ENCODE measurements at regions not wholly inside any gene's neighbourhood (a gene's known extent, or its start where the extent isn't known, plus 50 kb on each side); places are given as distances from the start of the nearest gene placed in this dataset.

DNA sequence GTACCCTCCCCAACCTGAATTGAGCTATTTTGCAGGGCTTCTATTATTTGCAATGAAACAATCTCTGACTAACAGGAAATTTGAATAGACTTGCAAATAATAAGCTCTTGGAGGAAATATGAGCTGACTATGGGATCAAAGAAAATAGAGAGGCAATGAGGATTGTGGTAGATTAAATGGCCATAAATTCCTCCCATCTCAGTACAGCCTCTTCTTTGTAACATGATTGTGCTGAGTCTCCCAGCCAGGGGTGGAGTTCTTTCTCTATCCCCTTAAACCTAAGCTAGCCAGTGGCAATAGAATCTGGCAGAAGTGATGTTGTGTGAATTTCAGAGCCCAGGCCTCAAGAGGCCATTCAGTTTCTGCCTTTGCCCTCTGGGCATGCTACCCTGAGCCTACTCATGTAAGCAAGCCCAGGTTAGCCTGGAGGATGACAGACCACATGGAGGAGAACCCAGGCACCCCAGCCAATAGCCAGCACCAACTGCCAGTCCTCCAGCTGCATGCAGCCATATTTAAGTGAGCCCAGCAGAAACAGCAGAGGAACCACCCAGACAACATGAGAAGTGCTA, 86.8 kb upstream of the TP53I11 start:
- DNase-seq: no peak

- no peak for DNase-seq
These were observed 88.2 kb upstream of the TP53I11 start for GRCh38 chr11:45038923-45039322.

DNA sequence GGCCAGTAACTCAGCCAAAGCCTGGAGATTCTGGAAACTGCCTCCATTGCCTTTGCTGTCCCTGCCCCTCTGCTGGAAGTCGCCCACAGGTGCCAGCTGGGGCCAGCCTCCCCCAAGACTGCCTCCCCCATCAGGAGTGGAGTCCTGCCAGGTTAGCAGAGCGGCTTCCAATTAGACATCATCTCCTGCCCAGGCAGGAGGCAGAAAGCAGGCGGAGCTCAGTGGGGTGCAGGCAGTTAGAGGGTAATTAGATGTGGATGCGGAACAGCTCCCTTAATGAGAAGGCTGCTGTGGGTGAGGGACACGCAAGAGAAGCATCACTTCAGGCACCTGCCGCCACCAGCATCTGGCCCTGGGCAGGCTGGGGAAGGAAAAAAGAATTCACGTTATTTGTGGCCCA, 90.9 kb upstream of the TP53I11 start:
- DNase-seq: no peak

GRCh38 chr11:45042560-45042959, 91.9 kb upstream of the TP53I11 start:
- DNase-seq: no peak

DNA sequence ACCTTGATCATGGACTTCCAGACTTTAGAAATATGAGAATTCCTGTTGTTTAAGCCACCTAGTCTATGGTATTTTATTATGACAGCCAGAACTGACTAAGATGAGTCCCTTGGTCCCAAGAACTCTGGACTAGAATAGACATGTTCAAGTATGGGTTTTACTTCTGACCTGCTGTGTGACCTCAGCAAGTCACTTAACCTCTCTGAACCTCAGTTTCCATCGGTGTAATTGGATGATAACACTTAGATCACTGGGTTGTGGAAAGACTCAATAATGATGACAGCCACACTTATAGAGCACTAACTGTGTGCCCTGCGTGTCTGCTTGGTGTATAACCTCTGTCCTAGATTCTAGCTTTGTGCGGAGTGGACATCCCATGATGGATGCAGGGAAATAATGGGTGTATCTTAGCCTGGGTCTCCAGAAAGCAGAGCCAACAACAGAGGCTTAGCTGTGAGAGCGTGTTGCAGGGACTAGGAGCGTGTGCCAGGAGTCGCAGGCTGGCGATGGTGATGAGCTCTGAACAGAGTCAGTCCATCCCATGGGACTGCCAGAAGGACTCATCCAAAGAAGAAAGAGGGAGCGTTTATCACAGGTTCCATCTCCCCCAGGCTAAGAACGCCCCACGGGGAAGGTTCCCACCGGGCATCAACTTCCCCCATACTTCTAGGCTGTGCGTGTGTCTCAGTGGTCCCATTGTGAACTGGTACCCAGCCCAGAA, 93.2 kb upstream of the TP53I11 start:
- DNase-seq: no peak

DNA sequence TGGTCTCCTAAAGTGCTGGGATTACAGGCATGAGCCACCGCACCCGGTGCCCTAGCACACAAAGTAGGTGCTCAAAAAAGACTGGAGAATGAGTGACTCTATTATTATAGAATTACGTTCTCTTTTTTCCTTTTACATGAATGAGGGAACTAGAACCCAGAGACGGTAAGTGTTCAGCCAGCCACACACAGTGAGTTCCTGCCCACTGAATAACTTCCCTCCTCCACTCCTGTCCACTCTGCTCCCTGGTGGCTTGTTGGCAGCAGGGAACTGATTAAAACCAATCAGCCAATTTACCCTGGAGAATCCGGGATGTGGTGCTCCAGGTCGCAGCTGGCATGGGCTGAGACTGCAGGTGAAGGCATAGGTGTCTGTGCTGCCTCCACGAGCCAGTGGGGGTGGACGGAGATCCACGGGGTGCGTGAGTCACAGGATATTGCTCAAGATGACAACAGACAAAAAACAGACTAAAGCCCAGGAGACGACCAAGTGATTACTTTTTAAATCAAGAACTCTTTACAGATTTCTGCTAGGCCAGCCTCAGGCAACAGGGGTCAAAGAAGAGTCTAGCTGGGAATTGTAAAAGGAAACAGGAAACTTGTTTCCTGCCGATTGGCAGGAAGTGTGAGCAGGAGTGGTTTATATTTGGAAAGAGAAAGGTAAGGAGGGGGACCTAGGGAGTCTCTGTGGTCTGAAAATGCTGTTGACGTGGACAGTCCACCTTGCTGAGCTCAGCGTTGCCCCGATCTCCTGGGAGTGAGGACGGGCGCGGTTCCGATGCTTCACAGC, 95.2 kb upstream of the TP53I11 start:
- peak in 1 of 2 donors; percentile 7 for DNase-seq

- no peak for DNase-seq
These were observed 97.7 kb upstream of the TP53I11 start for GRCh38 chr11:45048313-45048841.

DNA sequence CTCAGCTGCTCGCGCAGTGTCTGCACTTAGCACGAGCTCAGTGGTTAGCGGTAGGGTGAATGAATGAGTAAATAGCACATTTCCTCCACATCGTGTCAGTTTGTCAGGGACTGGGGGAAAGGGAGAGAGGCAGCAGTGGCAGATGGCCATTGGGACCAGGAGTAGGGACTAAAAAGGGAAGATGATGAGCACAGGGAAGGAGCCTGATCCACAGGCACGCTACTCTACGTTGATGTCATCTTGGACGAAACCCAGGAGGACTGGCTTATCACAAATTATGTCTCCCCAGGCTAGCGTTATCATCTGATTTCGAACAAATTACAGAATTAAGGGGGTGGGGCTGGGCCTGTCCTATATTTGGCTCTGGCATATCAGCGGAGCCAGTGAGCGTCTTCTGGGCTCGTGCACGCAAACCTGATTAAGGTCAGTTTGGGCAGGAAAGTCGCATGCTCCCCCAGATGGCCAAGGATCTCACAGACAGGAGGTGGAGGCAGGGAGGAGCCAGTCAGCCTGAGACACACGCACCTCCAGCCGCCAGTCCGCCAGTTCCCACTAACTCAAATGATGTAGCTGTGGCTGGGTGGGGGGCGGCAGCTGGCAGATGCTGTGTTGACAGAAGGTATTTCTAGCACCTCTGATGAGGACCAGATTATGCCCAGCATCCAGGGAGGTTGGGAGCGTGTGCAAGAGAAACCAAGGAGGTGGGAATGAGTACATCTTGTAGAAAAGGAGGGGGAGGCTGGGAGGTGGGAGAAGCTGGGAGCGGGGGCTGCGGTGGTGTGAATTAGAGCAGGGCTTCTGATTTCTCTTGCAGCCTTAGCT, 97.4 kb upstream of the PRDM11 start:
- no peak for DNase-seq

GRCh38 chr11:45050111-45050510, 96.3 kb upstream of the PRDM11 start:
- DNase-seq: no peak

DNA sequence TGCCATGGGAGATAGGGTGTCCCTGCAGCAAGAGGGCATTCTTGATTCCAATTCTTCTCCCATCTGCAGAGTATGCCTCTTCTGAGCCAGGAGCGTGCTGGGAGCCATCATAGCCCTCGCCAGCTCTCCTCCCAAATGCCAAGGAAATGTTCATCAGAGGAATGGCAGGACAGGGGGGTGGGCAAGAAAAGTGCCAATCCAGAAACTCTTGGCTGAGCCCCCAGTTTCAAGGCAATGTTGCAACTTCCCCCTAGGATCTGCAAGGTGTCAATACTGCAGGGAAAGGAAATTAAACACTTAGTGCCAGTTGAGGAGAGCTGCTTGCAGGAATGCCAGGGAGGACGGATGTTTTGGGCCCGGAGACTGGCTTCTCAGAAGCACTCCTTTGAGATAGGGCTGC, 94.8 kb upstream of the PRDM11 start:
- no peak for DNase-seq

GRCh38 chr11:45052361-45052760, 94.1 kb upstream of the PRDM11 start:
- DNase-seq: no peak

GRCh38 chr11:45053736-45054446, 92.5 kb upstream of the PRDM11 start:
- no peak for DNase-seq

DNA sequence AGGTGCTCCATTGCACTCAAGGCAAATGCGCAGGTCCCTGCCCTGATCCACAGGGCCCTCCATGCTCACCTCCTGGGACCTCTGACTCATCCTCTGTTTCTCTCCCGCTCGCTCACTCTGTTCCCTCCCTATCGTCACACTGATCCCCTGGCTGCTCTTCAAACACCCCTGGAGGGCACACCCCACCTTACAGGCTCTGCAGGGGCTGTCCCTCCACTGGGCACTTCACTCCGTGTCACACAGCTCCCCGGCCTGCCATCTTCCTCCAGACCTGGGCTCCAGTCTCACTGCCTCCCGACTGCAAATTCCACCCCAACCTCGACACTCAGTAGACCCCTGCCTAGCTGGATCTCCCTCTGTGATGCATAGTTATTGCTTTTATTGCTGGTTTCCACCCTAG, 91.5 kb upstream of the PRDM11 start:
- DNase-seq: no peak

DNA sequence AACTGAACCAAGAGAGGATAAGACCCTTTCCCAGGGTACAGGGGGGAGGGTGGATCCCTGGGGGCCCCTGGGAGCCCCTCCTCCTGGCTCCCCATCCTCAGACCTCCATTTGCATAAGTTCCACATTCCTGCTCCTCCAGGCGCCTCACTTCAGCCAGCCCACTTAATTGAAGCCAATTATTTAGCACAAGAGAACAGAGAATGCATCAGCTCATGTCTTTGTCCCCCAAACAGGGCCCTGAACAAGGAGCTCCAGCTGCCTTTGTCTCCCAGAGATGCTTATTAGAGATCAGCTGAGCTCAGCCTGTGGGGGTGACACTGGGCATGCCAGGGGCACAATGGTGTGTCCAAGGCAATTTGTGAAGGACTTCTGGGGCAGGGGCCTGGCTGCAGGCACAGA, 89.9 kb upstream of the PRDM11 start:
- DNase-seq: no peak

GRCh38 chr11:45057938-45058646, 88.3 kb upstream of the PRDM11 start:
- DNase-seq: no peak

DNA sequence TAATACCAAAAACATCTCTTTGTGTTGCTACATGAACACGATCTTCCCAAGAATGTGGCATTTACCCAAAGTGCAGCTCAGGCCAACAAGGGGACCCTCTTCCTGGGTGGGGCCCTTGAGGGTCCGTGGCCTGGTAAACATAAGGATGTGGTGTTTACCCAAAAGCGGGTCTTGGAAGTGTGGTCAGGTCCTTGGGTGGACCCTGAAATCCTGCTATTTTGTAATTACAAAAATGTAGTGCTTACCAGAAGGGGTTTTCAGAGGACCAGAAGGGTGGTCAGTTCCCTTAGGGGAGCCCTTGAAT, 87.8 kb upstream of the PRDM11 start:
- DNase-seq: no peak

GRCh38 chr11:45060707-45061106, 85.7 kb upstream of the PRDM11 start:
- DNase-seq: no peak

GRCh38 chr11:45061641-45062040, 84.8 kb upstream of the PRDM11 start:
- no peak for DNase-seq

DNA sequence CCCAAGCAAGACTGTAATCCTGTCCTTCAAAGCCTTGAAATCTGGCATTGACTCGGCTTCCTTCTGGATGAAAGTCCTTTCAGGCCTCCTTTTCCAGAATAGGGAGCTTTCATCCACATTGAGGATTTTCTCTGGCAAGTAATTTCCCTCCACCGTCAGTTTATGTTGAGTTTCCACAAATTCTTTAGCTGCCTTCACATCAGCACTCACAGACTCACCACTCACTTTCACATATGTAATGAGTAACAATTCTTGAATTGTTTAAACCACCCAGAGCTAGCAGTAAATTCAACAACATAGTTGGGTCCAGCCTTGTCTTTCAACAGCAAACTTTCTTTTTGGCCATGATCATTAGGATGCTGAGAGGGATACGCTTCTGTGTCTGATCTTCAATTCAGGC, 84.3 kb upstream of the PRDM11 start:
- DNase-seq: no peak

- no peak for DNase-seq
These were observed 83.3 kb upstream of the PRDM11 start for GRCh38 chr11:45062974-45063635.

DNA sequence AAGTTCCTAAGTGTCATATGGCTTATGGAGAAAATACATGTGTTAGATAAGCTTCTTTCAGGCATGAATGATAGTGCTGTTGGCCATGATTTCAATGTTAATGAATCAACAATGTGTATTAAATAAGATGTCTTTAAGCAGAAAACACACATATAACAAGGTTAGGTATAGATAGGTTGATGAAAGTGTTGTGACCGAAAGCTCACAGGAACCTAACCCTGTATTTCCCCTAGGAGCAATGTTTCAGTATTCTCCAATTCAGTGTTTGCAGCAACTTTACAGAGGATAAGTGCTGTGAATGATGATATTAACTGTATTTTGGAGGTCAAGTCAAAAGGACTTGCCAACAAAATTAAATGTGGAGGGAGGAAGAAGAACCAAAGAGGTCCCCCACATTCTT, 82.8 kb upstream of the PRDM11 start:
- DNase-seq: no peak
